ENCODE measurements at regions not wholly inside any gene's neighbourhood (a gene's known extent, or its start where the extent isn't known, plus 50 kb on each side); places are given as distances from the start of the nearest gene placed in this dataset.

GRCh38 chr9:7545371-7546165 is 254.0 kb downstream of the DMAC1 start:
- no peak overlapping the region for H3K27ac ChIP-seq (ENCODE audit: low read depth, low read length)
- H3K23ac ChIP-seq (ENCODE audit: insufficient read length) = no peak overlapping the region
- no peaks in the 10 kb centered on the region for H3K9me3 ChIP-seq (ENCODE audit: insufficient read depth in 2 of 2, low read depth in 1 of 2, low read length in 1 of 2)
- no peak overlapping the region for H3K4me3 ChIP-seq (ENCODE audit: extremely low read depth in 1 of 4, insufficient read depth in 2 of 4, low read depth in 3 of 4, low read length in 4 of 4)
- no peak overlapping the region for H3K18ac ChIP-seq (ENCODE audit: extremely low read depth, low read length)
- no peak overlapping the region for H2BK5ac ChIP-seq (ENCODE audit: low read depth, low read length)
- no peak for FAIRE-seq
- H4K5ac ChIP-seq (ENCODE audit: insufficient read length, low read depth, low read length) = no peak overlapping the region
- ChIA-PET POLR2A (ENCODE audit: partially characterized antibody) (no interaction called here), CTCF (ENCODE audit: partially characterized antibody) (interaction anchor here (0.6 to 1.8 kb wide), 4 partner anchors 11 to 312 kb away, joined by 3 to 8 read pairs (median 4); no protein-coding TSS in a partner anchor)
- no peak overlapping the region for H3K56ac ChIP-seq (replicated peaks; ENCODE audit: insufficient read length, low read depth, low read length)
- no peak overlapping the region for H3K9ac ChIP-seq (replicated peaks in 1 of 4; ENCODE audit: extremely low read depth in 1 of 4, low read depth in 3 of 4, low read length in 3 of 4)
- H3K23me2 ChIP-seq (ENCODE audit: low read depth, low read length) = no peaks in the 10 kb centered on the region
- peaks cover 4 to 15% (median 7%) of the 10 kb centered on the region in 4 experiments for H3K4me1 ChIP-seq (replicated peaks in 1 of 4; ENCODE audit: control insufficient read depth in 3 of 4, insufficient read depth in 4 of 4, low read length in 3 of 4)
- no peak overlapping the region for H3K4me2 ChIP-seq (ENCODE audit: insufficient read depth in 1 of 2, low read depth in 2 of 2, low read length in 2 of 2)
- H3K27me3 ChIP-seq (replicated peaks in 1 of 4; ENCODE audit: control insufficient read depth in 3 of 4, extremely low read depth in 1 of 4, insufficient read depth in 3 of 4, low read length in 3 of 4) = no peaks in the 10 kb centered on the region
- no peak overlapping the region for H2BK120ac ChIP-seq (replicated peaks; ENCODE audit: low read depth, low read length)
- no peak overlapping the region for H4K8ac ChIP-seq (ENCODE audit: extremely low read depth, insufficient read depth, low read length)
- no peak overlapping the region for H2BK15ac ChIP-seq (ENCODE audit: low read length)
- H3K79me1 ChIP-seq (ENCODE audit: low read depth, low read length) = no peaks in the 10 kb centered on the region
- no peak for DNase-seq (ENCODE audit: low read depth in 1 of 2, low spot score in 2 of 2)
- no peak overlapping the region for H2BK12ac ChIP-seq (ENCODE audit: low read depth, low read length)
- no peaks in the 10 kb centered on the region for H4K20me1 ChIP-seq (replicated peaks in 1 of 2; ENCODE audit: control insufficient read depth in 1 of 2, insufficient read depth in 2 of 2, low read length in 2 of 2)
- no peak overlapping the region for H3K4ac ChIP-seq (replicated peaks; ENCODE audit: insufficient read length, low read depth, low read length)
- H2AFZ ChIP-seq (ENCODE audit: low read length) = no peak overlapping the region
- no peak overlapping the region for H4K91ac ChIP-seq (replicated peaks; ENCODE audit: insufficient read length, low read length)
- H3K36me3 ChIP-seq (ENCODE audit: control insufficient read depth in 2 of 4, insufficient read depth in 4 of 4, low read length in 3 of 4) = no peaks in the 10 kb centered on the region
- no peak overlapping the region for H2BK20ac ChIP-seq (ENCODE audit: low read length)
- WGBS, 2 experiments (ENCODE audit: extremely low coverage in 1 of 2, insufficient coverage in 1 of 2, insufficient read length in 1 of 2, insufficient replicate concordance in 2 of 2, low coverage in 1 of 2, low lambda C conversion rate in 2 of 2, missing lambda C conversion rate in 1 of 2) = 93% methylated on average over 5 of the region's 5 CpGs; no CpG with 5 or more reads in 1 of the 2 experiments
- H2AK5ac ChIP-seq (ENCODE audit: low read depth, low read length) = no peak overlapping the region
- H3K79me2 ChIP-seq (ENCODE audit: control insufficient read depth in 1 of 2, insufficient read depth in 2 of 2, low read length in 2 of 2) = no peaks in the 10 kb centered on the region
- TF ChIP-seq CHD2 (IDR thresholded peaks at IDR 0.05; ENCODE audit: low read length) = no peak
- TF ChIP-seq PHF8 (conservative IDR thresholded peaks at IDR 0.05; ENCODE audit: low read depth, low read length) = no peak
- peak; percentile 54; the same call in 1 of the 2 replicates for TF ChIP-seq CEBPB (IDR thresholded peaks at IDR 0.05; ENCODE audit: low read depth, low read length)
- no peak overlapping the region for H3K14ac ChIP-seq (ENCODE audit: insufficient read length)

All from H1 (cell line).